Mesendoderm (in vitro differentiated cells): ENCODE measurements at regions not wholly inside any gene's neighbourhood (a gene's known extent, or its start where the extent isn't known, plus 50 kb on each side); places are given as distances from the start of the nearest gene placed in this dataset.

Experiments used
- DNase-seq: peaks from one replicate; pipeline ENCODE4 v3.0.0; 2013
- H2AK5ac ChIP-seq: 2 replicates; pipeline ENCODE4 v1.6.1; 2013; ENCODE audit warnings: low read length, inconsistent platforms
- H2BK120ac ChIP-seq: 2 replicates; pipeline ENCODE4 v1.6.1; 2013; ENCODE audit warnings: low read depth, mild to moderate bottlenecking, low read length, moderate library complexity, mixed read lengths
- H2BK15ac ChIP-seq: replicated peaks from 2 replicates; pipeline ENCODE4 v1.6.1; 2013; ENCODE audit warnings: low read depth, mild to moderate bottlenecking, moderate library complexity
- H2BK5ac ChIP-seq: 2 replicates; pipeline ENCODE4 v1.6.1; 2013; ENCODE audit warnings: low read length, inconsistent platforms
- H3K18ac ChIP-seq: 2 replicates; pipeline ENCODE4 v1.6.1; 2013; ENCODE audit warnings: mild to moderate bottlenecking, low read length, mixed read lengths
- H3K23ac ChIP-seq: one replicate; pipeline ENCODE4 v1.6.1; 2013; ENCODE audit warnings: low read length
- H3K27ac ChIP-seq: 2 replicates; pipeline ENCODE4 v1.5.1; 2013; ENCODE audit warnings: low read depth, mild to moderate bottlenecking, inconsistent platforms, low read length, moderate library complexity
- H3K27me3 ChIP-seq: 2 replicates; pipeline ENCODE4 v1.6.1; 2013; ENCODE audit warnings: low read length, control low read depth, mild to moderate bottlenecking, inconsistent platforms; ENCODE audit not compliant: insufficient read depth, poor library complexity
- H3K36me3 ChIP-seq: 2 replicates; pipeline ENCODE4 v1.6.1; 2013; ENCODE audit warnings: low read length, inconsistent platforms; ENCODE audit not compliant: control insufficient read depth, insufficient read depth
- H3K4ac ChIP-seq: one replicate; pipeline ENCODE4 v1.6.1; 2013; ENCODE audit warnings: low read depth, mild to moderate bottlenecking, low read length, moderate library complexity
- H3K4me1 ChIP-seq: 2 replicates; pipeline ENCODE4 v1.6.1; 2013; ENCODE audit warnings: low read depth, low read length, inconsistent platforms; ENCODE audit not compliant: control insufficient read depth
- H3K4me2 ChIP-seq: 2 replicates; pipeline ENCODE4 v1.6.1; 2013; ENCODE audit warnings: low read length
- H3K4me3 ChIP-seq: 2 replicates; pipeline ENCODE4 v1.5.1; 2013; ENCODE audit warnings: mild to moderate bottlenecking, low read length
- H3K56ac ChIP-seq: one replicate; pipeline ENCODE4 v1.6.1; 2013; ENCODE audit warnings: low read length
- H3K79me1 ChIP-seq: 2 replicates; pipeline ENCODE4 v1.6.1; 2013; ENCODE audit warnings: low read length, inconsistent platforms
- H3K79me2 ChIP-seq: 2 replicates; pipeline ENCODE4 v1.6.1; 2013; ENCODE audit warnings: mild to moderate bottlenecking, low read length; ENCODE audit not compliant: control insufficient read depth, insufficient read depth
- H3K9ac ChIP-seq: 2 replicates; pipeline ENCODE4 v1.6.1; 2013; ENCODE audit warnings: low read length, inconsistent platforms
- H4K5ac ChIP-seq: one replicate; pipeline ENCODE4 v1.6.1; 2013; ENCODE audit warnings: low read length
- H4K8ac ChIP-seq: one replicate; pipeline ENCODE4 v1.6.1; 2013; ENCODE audit warnings: low read depth, mild to moderate bottlenecking, control low read depth, low read length, moderate library complexity
- WGBS: extraction: QIAGEN DNeasy Blood & Tissue Kit; methylation state at CpG from one replicate; pipeline ENCODE4 v1.1.7; 2013; ENCODE audit warnings: low lambda C conversion rate, missing lambda C conversion rate; ENCODE audit not compliant: insufficient coverage; ENCODE audit errors: extremely low coverage; 5-methylcytosine and 5-hydroxymethylcytosine counted together

DNA sequence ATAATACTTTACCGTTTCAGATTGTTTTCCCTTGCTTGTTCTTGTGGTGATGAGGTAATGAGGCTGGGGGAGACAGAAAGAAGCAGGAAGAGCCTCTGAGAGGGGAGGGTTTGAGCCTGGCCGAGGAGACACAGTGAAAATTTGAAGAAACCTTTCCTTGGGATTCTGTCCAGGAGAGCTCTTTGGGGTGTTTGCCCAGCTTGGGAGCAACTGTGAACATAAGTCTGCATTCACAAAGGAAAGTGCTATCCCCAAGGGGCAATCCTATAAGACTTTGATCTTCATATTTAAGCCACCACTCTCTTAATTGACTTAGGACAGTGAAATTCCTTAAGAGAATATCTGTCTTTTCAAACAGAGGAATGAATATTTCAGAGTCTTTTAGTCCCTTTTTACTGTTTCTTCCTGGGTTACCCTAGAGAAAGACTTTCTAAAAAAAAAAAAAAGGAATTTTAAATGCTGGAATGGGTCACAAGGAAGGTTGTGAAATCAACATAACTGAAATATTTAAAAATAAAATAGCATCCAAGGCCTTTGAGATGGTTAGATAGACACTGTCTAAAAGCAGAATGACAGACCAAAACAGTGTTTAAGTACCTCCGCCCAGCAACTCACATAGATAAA is 52.5 kb upstream of the STAM2 start:
- WGBS, result no CpG with 5 or more reads among the region's 3 CpGs

DNA sequence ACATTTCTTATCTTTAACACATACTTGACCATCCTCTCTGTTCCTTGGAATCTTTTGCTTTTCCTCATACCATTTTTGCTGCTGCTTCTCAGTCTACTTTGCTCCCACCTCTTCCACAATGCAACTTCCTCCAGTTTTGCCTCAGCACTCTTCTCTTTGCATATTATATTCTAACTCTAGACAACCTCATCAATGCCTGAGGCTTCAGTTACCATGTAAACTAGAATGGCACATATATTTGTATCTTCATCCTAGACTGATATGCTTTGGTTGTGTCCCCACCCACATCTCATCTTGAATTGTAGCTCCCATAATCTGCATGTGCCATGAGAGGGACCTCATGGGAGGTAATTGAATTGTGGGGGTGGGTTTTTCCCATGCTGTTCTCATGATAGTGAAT is 55.9 kb upstream of the STAM2 start:
- Histone ChIP-seq H2BK120ac (no peak overlapping the region), H3K27ac (no peak overlapping the region), H3K4me1 (no peaks in the 10 kb centered on the region), H3K27me3 (no peaks in the 10 kb centered on the region), H3K4ac (no peak overlapping the region), H3K36me3 (no peaks in the 10 kb centered on the region), H4K8ac (no peak overlapping the region), H3K79me1 (no peaks in the 10 kb centered on the region), H3K9ac (no peak overlapping the region), H2AK5ac (no peak overlapping the region), H4K5ac (no peak overlapping the region), H3K4me2 (no peak overlapping the region), H2BK15ac (no peak overlapping the region), H3K79me2 (no peaks in the 10 kb centered on the region), H2BK5ac (no peak overlapping the region), H3K4me3 (no peak overlapping the region), H3K56ac (no peak overlapping the region), H3K18ac (no peak overlapping the region), H3K23ac (no peak overlapping the region)
- no peak for DNase-seq

More for the DNA sequence above, 52.5 kb upstream of the STAM2 start:
- Histone ChIP-seq H3K4ac (no peak overlapping the region), H4K8ac (no peak overlapping the region), H3K36me3 (no peaks in the 10 kb centered on the region), H3K18ac (no peak overlapping the region), H3K27me3 (no peaks in the 10 kb centered on the region), H2BK5ac (no peak overlapping the region), H2AK5ac (no peak overlapping the region), H3K27ac (no peak overlapping the region), H3K9ac (no peak overlapping the region), H3K4me2 (no peak overlapping the region), H3K79me1 (no peaks in the 10 kb centered on the region), H3K4me1 (no peaks in the 10 kb centered on the region), H3K4me3 (no peak overlapping the region), H4K5ac (no peak overlapping the region), H3K79me2 (no peaks in the 10 kb centered on the region), H2BK15ac (no peak overlapping the region), H3K23ac (no peak overlapping the region), H3K56ac (no peak overlapping the region), H2BK120ac (no peak overlapping the region)
- DNase-seq, result no peak

DNA sequence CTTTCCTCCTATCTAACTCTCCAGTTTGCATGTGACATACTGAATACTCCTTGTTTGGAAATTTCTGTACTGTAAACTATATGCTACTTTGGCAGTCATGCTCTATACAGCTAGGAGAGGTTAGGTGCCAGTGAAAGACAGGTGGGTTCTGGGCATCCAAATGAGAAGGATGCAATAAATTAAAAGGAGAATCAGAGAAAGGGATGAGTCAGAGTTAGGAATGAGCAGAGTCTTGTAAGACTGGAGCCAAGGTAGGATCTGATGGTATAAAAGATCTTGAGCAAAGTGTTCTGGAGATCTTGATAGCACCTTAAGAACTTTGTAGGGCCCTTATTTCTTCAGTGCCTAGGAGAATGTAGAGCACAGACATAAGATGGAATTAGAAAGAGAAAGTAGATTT is 58.7 kb upstream of the STAM2 start:
- H2BK120ac ChIP-seq, result no peak overlapping the region
- no peaks in the 10 kb centered on the region for H3K79me2 ChIP-seq
- H3K27me3 ChIP-seq, result no peaks in the 10 kb centered on the region
- no peak overlapping the region for H3K4me2 ChIP-seq
- H3K36me3 ChIP-seq, result no peaks in the 10 kb centered on the region
- H3K18ac ChIP-seq, result no peak overlapping the region
- H3K4ac ChIP-seq, result no peak overlapping the region
- no peak overlapping the region for H3K4me3 ChIP-seq
- H4K8ac ChIP-seq, result no peak overlapping the region
- H3K9ac ChIP-seq, result no peak overlapping the region
- no peaks in the 10 kb centered on the region for H3K79me1 ChIP-seq
- no peaks in the 10 kb centered on the region for H3K4me1 ChIP-seq
- no peak overlapping the region for H3K23ac ChIP-seq
- no peak overlapping the region for H2BK5ac ChIP-seq
- no peak overlapping the region for H2AK5ac ChIP-seq
- DNase-seq, result no peak
- no peak overlapping the region for H2BK15ac ChIP-seq
- H4K5ac ChIP-seq, result no peak overlapping the region
- no peak overlapping the region for H3K56ac ChIP-seq
- H3K27ac ChIP-seq, result no peak overlapping the region

DNA sequence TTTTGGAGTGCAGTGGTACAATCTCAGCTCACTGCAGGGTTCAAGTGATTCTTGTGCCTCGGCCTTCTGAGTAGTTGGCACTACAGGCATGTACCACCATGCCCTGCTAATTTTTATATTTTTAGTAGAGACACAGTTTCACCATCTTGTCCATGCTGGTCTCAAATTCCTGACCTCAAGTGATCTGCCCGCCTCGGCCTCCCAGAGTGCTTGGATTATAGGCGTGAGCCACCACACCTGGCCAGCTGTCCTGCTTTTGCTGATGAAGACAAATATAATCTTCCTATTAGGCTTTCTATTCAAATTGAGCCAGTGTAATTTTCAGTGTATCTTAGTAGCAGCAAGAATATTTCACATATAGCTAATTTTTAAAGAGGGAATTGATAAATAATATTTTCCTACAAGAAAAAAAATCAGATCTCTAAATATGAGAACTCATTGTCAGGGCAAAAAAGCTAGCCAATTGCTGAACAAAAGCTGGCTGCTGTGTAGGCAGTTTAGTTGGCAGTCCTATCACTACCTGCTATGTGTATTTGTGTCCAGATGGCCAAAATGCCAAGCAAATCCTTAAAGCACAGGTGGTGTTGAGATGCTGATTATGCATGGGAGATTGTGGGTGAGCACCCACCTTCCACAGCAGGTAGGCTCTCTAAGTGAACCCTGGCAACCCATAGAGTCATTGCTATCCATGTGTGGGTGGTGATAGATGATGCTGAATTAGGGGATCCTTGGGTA is 60.8 kb upstream of the STAM2 start:
- no CpG with 5 or more reads among the region's 4 CpGs for WGBS

DNA sequence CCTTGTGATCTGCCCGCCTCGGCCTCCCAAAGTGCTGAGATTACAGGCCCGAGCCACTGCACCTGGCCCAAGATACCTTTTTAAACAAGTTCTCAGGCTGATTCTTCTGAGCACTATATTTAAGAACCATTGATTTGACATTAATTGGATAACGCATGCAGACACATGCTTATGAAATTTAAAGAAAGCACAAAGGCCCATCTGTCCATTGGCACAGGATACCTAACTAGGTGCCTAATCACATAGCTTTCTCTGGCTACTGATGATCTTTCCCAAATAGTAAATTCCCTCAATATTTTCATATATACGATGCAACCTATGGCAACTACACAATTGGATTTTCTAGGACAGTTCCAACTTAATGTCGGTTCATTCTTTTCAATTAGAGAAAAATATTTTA is 62.5 kb upstream of the STAM2 start:
- no peak overlapping the region for H2BK120ac ChIP-seq
- no peak overlapping the region for H3K27ac ChIP-seq
- DNase-seq, result no peak

More for the DNA sequence above, 60.8 kb upstream of the STAM2 start:
- no peaks in the 10 kb centered on the region for H3K79me1 ChIP-seq
- H3K18ac ChIP-seq, result no peak overlapping the region
- DNase-seq, result no peak
- H2BK120ac ChIP-seq, result no peak overlapping the region
- H3K4me1 ChIP-seq, result no peaks in the 10 kb centered on the region
- H3K4me3 ChIP-seq, result no peak overlapping the region
- H2AK5ac ChIP-seq, result no peak overlapping the region
- no peak overlapping the region for H3K4me2 ChIP-seq
- H3K27ac ChIP-seq, result no peak overlapping the region
- H3K9ac ChIP-seq, result no peak overlapping the region
- H3K23ac ChIP-seq, result no peak overlapping the region
- no peak overlapping the region for H3K56ac ChIP-seq
- no peak overlapping the region for H4K8ac ChIP-seq
- no peak overlapping the region for H2BK15ac ChIP-seq
- H3K36me3 ChIP-seq, result no peaks in the 10 kb centered on the region
- no peaks in the 10 kb centered on the region for H3K79me2 ChIP-seq
- no peak overlapping the region for H2BK5ac ChIP-seq
- H3K27me3 ChIP-seq, result no peaks in the 10 kb centered on the region
- no peak overlapping the region for H4K5ac ChIP-seq
- H3K4ac ChIP-seq, result no peak overlapping the region

More for the DNA sequence above, 62.5 kb upstream of the STAM2 start:
- Histone ChIP-seq H3K79me2 (no peaks in the 10 kb centered on the region), H3K4me2 (no peak overlapping the region), H3K27me3 (no peaks in the 10 kb centered on the region), H2BK15ac (no peak overlapping the region), H3K4me3 (no peak overlapping the region), H2AK5ac (no peak overlapping the region), H3K9ac (no peak overlapping the region), H3K4me1 (no peaks in the 10 kb centered on the region), H3K56ac (no peak overlapping the region), H3K79me1 (no peaks in the 10 kb centered on the region), H3K23ac (no peak overlapping the region), H4K8ac (no peak overlapping the region), H3K18ac (no peak overlapping the region), H3K4ac (no peak overlapping the region), H4K5ac (no peak overlapping the region), H3K36me3 (no peaks in the 10 kb centered on the region), H2BK5ac (no peak overlapping the region)
- no CpG with 5 or more reads among the region's 6 CpGs for WGBS
